NCI-H69 (cell line): ENCODE measurements at regions not wholly inside any gene's neighbourhood (a gene's known extent, or its start where the extent isn't known, plus 50 kb on each side); places are given as distances from the start of the nearest gene placed in this dataset.
"Not testable (repeated sequence)": the region's sequence is repeated elsewhere in the genome, so short reads cannot be mapped to it uniquely, and the experiment has no call there.

Source experiments
- DNase-seq: peaks from one replicate; lab custom pipeline; 2025; lab: John Stamatoyannopoulos, UW

DNA sequence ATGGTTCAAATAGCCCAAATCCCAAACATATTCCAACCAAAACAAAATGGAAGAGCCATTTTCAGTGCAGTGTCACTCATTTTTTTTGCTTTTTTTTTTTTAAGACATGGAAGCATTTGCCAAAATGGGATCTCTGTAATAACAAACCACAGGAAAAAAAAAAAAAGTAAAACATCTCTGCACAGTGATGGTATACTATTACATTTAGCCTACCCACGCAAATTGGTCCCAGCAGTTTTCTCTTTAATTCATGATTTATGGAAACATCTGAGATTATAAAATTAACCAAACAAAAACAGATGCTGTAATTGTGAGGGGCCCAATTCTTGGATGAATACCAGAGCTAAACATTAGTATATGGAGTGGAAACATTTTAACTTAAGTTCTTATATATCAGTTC lies 566.6 kb downstream of the ZNF608 start:
- peak; percentile 31 for DNase-seq

DNA sequence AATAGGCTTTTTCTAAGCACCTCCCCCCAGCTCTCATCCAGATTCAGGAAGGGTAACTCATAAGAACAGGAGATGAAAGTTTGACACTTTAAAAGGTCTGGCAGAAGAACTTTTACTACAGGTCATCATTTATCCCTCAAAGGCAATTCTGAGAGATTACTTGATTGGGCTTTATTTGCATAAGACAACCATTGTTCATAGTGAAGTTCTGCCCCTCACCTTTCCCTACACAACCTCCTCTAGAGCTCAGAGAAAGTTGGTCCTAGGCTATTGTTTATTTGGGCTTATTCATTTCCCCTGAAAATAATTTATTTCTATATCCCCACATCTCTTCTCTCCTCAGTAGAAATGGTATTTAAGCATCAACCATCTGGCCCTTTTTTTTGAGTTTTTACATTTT lies 568.4 kb downstream of the ZNF608 start:
- no peak for DNase-seq

DNA sequence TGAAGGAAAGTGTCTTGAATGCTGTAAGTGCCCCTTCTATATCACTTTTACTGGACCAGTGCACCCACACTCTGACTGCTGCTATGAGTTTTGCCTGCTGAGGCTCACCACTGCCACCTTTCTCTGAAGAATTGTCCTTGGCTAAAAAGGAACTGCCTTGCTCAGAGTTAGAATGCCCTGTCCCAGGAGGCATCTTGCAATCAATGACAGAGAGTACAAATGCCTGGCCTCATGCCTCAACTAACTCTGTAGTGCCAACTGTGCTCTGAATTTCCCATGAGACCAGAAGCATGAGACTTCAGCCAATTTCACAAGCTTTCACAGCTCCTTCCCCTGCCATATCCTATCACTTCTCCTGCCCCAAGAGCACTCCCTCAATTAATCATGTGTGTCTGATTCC lies 569.7 kb downstream of the ZNF608 start:
- DNase-seq = peak; percentile 59

DNA sequence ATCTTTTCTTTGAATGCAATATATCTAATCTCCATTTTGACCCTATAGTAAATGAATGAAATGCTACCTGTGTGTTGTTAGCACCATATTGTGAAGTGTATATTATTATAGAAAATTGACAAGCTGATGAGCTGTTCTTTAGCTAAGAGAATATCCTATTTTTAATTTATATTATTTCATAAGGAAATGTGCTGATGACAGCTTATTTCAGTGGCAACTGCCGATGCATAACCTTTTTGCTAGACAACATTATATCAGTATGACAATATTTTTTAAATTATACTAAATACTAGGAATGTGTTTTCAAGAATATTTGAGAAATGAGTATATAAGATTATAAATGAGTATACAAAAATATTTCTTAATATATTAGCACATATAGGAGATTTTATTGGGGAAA lies 573.1 kb downstream of the ZNF608 start:
- DNase-seq = no peak

DNA sequence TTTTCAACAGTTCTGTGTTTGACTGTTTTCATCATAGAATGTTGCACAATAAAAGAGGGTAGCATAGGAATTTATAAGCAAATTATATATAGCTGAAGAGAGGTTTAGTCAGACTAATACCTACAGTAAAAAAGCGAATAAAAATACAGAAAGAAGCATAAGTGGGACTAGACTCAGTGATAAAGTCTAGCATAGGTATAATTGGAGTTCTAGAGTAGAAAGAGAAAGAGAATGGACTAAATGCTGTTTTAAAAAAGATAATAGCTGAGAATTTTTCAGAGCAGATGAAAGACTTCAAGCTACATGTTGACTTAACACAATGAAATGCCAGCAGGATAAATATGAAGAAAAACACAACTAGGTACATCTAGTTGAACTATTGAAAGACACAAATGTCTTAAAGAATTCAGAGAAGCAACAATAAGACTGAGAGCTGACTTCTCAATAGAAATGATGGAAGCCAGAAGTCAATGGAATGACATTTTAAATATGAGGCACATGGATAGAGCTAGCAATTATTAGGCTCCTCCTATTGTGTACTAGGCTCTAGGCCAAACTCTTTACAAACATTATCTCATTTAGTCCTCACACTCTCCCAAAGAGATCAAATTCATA lies 573.9 kb downstream of the ZNF608 start:
- no peak for DNase-seq

DNA sequence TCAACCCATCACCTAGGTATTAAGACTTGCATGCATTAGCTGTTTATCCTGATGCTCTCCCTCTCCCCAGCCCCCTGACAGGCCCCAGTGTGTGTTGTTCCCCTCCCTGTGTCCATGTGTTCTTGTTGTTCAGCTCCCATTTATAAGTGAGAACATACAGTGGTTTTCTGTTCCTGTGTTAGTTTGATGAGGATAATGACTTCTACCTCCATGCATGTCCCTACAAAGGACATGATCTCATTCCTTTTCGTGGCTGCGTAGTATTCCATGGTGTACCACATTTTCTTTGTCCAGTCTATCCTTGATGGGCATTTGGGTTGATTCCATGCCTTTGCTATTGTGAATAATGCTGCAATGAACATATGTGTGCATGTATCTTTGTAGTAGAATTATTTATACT lies 578.3 kb downstream of the ZNF608 start:
- not testable (repeated sequence) for DNase-seq

DNA sequence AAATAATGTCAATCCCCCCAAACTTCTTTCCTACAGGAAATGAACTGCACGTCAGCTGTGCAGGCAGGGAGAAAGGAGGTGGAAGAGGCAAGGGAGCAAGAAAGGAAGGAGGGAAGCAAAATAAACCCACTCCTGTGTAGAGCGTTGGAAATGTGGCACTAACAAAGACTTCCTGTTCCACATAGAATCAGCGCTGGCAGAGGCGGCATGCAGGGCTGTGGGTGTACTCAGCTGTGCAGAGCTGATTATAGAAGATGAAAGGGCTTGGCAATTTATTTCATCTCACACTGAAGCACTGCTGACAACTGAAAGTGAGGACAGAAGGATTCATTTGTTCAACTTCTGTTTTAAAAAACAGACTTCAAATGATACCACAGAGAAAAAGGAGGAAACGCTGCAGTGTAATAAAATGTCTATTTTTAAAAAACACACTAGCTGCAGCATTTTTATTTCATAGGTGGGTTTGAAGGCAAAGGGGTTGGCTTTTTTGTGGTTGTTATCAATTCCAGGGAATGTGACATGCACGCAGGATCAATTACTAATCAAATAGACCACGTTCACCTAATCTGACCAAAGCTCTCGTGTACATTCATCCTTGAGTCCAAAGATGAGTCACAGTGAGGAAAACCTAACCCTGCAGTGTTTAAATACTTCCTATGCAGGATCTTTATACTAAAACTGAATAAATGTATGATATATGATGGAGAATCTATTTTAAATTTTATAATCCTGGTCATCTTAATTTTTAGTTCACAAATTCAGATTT lies 583.5 kb downstream of the ZNF608 start:
- peak; percentile 96 for DNase-seq

DNA sequence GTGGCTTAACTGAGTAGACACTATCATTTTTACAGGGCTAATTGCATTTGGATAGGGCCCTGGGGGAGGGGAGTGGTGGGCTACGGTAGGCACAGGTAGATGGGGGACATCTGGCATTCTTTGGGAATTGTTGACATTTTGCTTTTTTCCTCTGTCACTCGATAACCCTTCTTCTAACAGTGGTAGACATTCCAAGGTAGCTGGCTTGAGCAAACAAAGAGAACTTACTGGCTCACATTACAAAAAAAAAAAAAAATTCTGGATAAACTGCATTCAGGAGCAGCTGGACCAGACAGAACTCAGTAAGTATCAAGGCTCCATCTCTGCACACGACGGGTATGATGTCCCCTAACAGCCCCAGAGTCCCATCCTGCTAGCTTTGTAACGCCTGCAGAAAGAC lies 585.2 kb downstream of the ZNF608 start:
- DNase-seq = peak; percentile 79

DNA sequence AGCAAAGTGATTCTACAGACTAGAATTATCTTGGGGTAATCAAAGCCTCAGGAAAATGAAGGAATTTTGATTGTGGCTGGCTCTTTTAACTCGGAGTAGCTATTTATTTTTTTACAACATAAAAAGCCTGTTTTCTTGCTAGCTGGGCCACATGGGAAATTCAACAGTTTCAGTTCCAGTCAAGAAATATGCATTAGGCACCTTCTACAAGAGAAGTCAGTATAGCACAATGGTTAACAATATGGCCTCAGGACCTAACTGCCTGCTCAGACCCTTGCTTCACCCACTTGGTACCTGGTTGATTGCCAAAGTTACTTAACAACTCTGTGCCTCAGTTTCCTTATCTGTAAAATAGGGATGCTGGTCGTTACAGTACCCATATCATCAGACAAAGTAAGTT lies 586.2 kb downstream of the ZNF608 start:
- no peak for DNase-seq

DNA sequence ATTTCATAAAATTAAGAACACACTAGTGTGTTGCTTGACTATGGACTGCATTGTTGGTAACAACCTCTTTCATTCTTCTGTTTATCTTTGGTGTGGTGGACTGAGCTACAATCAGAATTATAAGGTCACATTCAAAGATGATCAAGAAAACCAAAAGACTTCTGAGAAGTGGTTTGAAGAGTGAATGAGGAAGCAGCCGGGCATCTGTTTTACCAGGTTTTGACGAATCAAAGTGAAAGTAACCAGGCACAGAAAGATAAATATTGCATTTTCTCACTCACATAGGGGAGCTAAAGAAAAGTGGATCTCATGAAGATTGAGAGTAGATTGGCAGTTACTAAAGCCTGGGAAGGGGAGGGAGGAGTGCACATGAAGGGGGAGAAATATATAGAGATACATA lies 589.1 kb downstream of the ZNF608 start:
- no peak for DNase-seq

DNA sequence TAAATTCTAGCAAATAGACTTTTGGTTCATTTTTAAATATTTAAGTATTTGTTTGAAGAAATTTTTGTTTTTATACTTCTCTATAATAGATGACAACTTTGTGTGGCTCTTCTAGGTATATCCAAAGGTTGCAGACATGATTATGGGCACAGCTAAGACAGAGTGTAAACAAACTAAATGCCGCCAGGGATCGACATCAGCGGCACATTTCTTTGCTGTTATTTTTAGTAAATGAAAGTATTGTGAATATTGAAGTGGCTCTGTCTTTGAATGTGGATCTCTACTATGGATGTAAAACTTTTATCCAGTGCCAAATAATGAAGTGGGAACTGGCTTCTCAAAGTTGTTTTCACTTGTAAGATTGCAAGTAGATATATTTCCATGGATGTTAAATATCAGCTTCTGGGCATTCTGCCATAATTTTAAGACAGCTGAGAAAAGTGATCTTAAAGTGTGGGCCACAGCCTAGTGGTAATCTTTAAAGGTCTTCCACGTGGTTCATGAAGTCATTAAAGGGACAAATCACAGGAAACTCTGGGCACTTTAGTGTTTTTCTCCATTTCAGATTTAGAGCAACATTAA lies 589.9 kb downstream of the ZNF608 start:
- DNase-seq = no peak

DNA sequence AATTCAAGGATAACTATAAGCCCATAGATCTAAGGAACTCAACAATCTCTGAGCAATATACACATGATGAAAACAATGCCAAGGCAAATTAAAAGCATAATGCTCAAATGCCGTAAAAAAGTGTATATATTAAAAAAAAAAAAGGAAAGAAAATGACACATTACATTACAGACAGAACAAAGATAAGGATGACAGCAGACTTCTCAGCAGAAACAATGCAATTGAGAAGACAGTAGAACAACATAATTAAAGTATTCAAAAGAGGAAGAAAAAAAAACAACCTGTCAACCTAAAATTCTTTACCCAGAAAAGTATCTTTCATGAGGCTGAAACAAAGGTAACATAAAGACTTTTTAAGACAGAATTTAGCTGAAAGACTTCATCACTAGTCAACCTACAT lies 591.7 kb downstream of the ZNF608 start:
- DNase-seq = peak; percentile 21

DNA sequence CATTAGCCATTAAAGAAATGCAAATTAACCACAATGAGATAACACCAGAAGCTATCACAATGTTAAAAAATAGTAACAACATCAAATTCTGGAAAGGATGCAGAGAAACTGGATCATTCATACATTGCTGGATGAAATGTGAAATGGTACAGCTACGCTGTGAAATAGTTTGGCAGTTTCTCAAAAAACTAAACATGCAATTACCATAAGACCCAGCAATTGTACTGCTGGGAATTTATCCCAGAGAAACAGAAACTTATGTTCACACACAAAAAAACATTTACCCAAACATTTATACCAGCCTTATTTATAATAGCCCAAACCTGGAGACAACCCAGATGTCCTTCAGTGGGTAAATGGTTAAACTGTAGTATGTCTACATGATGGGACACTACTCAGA lies 592.9 kb downstream of the ZNF608 start:
- DNase-seq = no peak

DNA sequence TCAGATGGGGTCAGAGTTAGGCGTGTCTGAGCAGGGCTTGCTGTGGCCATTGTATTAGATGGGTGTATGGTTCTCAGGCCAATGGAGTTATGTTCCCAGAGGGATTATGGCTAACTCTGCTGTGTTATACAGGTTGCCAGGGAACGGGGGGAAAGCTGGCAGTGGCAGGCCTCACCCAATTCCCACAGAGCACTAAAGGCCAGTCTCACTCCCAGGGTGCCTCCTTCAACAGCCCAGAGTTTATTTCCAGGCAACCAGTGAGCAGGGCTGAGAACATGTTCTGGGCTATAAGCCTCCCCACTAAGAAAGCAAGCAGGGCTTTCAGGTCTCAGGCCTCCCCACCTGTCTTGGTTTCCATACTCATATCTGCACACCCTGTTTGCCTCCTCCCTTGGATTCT lies 597.9 kb downstream of the ZNF608 start:
- DNase-seq = no peak

DNA sequence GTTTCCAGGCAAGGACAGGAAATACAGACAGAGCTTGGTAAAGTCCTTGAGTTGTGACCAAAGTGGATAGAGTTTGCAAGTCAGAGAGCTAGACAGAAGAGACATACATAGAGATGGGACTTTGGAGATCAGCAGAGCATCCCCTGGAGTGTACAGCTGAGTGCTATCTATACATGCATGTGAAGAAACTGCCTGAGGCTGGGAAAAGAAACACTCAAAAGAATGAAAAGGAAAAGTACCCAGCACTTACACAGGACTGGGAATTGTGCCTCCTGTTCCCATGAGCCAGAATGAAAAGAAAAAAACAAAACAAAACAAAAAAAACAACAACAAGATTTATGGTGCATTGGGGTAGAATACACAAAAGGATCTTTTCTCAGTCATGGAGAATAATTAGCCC lies 606.4 kb downstream of the ZNF608 start:
- no peak for DNase-seq

DNA sequence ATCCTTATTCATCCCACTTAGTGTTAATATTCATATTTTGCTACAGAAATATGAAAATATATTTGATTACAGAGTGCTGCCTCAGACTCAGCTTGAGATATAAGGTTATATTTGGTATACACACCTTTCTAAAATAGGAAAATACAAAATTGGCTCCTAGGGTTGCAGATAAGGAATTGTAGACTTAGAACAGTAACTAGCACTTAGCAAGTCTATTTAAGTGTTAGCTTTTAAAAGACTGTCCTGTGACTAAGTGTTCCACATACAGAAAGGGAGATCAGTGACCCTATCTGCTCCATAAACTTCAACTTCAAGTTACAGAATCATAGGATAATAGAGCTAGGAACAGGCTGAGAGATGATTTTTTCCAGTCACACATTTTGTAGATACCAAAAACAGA lies 607.0 kb downstream of the ZNF608 start:
- DNase-seq = no peak

DNA sequence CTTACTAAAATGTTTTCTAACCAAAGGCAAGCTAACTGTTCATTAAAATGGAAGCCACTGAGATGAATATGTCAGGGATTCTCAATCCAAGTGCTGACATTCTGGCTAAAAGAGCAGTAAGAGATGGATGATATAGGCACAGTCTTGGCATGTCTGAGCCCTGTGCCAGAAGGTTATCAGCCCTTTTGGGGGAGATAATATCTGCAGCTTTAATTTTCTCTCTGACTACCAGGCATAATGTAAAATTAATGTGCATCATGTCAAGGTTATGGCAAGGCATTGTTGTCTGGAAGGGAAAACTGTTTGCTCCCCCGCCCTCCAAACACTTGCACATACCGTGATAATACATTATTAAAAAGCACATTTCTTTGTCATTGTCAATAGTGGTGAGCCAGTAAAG lies 609.8 kb downstream of the ZNF608 start:
- peak; percentile 60 for DNase-seq

DNA sequence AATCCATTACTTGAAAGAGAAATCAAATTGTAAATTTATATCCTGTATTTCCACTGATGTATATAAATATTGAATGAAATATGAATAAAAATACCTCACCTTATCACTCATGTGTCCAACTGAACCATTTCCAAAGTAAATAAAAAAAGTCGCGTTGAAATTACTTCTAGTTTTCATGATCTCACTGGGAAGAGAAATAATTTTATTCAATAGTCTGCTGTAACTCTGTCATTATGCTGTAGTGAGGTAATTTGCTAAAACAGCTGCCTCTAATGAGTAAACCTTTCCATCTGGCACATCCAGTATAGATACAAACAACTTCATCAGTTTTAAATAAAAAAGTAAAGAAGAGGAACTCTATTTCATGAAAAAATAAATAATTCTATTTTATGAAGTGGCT lies 611.5 kb downstream of the ZNF608 start:
- DNase-seq = peak; percentile 65

DNA sequence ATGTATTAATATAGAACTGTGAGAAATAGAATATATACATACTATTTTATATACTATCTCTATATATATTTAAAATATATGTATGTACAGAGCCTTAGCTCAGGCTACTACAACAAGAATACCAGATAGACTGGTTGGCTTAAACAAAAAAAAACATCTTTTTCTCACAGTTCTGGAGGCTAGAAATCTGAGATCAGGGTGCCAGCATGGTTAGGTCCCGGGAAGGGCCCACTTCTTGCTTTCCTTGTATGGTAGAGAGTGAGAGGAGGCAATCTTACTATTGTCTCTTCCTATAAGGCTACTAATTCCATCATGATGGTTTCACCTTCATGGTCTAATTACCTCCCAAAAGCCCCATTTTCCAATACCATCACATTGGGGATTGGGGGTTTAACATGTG lies 613.0 kb downstream of the ZNF608 start:
- peak; percentile 37 for DNase-seq

DNA sequence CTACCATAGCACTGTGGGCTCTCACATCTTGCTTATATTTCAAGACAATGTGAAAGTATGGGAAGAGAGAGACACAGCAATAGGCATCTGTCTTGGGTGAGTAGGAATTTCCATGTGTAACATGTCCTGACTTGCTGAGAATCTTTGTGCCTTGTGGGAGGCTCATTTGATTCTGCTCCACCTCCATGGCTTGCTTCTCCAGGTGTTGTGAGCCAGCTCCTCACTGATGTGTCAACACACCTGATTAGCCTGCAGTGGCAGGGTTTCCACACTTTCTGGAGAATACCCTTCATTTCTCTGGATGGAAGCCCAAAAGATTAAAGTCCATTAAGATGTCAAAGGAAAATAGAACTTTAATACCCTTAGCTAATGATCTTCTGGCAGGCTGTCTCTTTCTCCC lies 613.6 kb downstream of the ZNF608 start:
- peak; percentile 97 for DNase-seq

DNA sequence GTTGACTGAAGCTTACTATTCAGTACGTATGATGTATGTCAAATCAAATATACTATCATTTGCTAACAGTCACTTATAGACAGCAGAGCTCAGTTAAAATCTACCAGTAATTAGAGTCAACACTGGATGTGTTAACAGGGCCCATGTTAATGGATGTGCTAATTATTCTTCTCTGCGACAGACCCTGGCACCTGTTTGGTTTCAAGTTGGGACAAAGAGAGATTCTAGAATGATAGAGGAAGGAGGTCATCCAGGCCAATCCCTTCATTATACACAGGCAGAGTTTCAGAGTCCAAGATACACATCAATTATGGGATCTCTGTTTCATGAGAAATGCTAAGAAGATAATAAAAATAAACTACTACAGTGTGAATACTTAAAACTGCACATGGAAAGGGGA lies 615.0 kb downstream of the ZNF608 start:
- peak; percentile 97 for DNase-seq

DNA sequence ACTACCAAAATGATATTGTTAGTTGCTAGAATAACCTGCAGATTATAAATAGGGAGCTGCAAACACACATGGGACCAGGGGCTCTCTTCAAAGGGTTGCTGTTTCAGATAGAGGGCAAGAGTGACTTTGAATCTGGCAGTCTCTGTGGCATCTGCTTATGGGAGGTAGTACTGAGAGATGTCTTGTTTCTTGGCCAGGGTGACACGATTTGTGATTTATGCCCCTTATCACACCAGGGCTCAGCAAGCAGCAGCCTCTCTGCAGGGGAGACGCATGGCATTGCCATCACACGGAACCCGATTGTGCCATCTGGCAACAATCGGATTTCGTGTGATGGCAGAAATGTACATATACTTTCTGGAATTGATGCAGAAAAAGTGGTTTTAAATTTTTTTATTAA lies 615.6 kb downstream of the ZNF608 start:
- DNase-seq = peak; percentile 97

DNA sequence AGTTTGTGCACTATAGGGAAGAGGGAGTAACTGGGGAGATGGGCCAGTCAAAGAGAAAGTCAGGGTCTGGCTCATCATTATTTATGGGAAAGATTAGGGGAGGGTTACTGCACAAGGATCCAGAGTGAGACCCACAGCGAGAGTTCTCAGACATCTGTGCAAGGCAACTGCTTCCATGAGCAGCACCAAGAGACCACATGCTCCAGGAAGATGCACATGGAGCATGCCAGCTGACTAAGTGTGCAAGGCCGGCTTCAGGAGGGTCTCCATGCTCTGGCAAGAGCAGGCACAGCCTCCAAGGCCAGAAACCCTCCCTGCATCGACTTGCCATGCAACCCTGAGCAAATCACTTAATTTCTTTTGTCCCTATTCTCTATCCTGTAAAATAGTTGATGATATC lies 616.9 kb downstream of the CSNK1G3 start:
- DNase-seq = peak; percentile 27
